NCI-H146 (cell line): ENCODE measurements at regions not wholly inside any gene's neighbourhood (a gene's known extent, or its start where the extent isn't known, plus 50 kb on each side); places are given as distances from the start of the nearest gene placed in this dataset.
"Not testable (repeated sequence)": the region's sequence is repeated elsewhere in the genome, so short reads cannot be mapped to it uniquely, and the experiment has no call there.

Source experiments
- DNase-seq: peaks from one replicate; lab custom pipeline; 2025; lab: John Stamatoyannopoulos, UW

DNA sequence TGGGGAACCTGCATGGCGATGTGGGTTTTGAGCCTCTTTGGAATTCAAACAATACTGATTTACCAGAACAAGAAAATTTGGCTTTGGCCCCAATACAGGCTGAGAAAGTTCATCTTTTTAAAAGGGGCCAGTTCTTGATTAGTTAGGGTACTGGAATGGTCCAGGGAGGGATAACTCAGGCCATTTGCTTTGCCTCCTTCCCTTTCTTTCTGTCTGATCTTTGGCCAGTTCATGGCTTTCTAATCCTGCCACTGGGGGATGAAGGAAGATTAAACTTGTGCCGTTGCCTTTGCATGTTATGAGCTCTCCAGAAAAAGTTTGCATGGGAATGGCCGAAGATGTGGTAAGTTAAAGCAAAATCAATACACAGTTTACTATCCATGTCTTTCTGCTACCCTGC is 78.4 kb downstream of the ADAMTS15 start:
- DNase-seq, result no peak

DNA sequence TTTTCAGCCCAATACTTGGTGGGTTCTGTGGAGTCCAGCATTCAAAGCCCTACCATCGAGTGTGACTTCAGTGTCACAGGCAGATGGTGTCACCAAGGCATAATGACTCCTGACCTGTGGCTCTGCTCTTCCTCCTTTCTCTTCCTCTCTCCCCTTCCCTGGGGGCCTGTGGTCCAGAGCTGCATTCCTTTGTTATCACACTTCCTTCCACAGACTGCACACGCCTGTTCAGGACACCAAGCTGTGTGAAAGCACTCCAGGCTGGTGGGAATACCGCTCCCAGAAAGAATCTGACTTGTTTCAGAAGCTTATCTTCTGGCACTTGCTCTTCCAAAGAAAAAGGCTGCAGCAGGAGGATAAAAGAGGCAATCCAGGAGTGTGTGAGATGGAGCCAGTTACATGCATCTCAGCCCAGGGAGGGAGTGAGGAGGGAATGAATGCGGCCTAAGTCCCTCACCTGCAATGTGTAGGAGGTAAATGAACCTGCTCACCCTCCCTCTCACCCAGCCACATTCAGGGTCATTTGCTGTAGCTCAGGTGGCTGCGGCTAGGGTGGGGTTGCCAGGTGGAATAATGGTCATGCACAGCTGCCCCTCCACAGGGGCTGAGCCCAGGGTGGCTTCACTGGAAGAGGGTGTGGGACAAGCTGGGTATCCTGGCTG is 79.3 kb downstream of the ADAMTS15 start:
- no peak for DNase-seq

- no peak for DNase-seq
Measured at GRCh38 chr11:130528298-130529261, 80.1 kb downstream of the ADAMTS15 start.

DNA sequence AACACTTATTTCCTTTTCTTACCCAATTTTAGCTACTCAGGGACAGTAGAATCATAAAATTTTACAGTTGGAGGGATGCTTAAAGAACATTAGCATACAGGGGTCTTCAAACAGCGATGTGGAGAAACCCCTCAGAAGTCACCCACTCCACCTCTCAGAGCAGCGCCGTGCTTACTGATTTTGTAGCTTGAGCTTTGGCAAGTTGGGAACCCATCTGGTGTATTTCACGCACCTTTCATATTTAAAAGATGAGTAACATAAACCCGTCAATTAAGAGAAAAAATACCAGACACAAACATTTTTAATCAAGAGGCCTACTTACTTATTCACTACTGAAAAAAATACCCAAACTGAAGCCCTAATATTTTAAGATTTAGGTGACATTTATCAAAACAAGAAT is 80.9 kb downstream of the ADAMTS15 start:
- DNase-seq, result no peak

DNA sequence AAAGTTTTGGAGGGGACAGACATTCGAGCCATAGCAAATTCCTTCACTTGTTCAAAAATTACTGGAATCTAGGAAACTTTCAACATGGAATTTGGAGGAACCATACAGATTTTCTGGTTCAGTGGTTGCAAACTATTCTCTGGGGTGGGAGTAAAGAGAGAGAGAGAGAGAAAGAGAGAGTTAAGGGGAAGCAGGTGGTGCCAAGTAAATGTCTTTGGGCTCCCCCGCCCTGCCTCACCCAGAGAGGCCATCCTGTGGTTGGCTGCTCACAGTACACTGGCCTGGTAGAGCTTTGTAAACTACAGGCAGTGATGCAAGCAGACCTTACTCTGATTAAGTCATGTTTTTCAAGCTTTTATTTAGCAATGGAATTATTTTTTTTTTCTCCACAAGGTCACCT is 82.6 kb downstream of the ADAMTS15 start:
- no peak for DNase-seq

DNA sequence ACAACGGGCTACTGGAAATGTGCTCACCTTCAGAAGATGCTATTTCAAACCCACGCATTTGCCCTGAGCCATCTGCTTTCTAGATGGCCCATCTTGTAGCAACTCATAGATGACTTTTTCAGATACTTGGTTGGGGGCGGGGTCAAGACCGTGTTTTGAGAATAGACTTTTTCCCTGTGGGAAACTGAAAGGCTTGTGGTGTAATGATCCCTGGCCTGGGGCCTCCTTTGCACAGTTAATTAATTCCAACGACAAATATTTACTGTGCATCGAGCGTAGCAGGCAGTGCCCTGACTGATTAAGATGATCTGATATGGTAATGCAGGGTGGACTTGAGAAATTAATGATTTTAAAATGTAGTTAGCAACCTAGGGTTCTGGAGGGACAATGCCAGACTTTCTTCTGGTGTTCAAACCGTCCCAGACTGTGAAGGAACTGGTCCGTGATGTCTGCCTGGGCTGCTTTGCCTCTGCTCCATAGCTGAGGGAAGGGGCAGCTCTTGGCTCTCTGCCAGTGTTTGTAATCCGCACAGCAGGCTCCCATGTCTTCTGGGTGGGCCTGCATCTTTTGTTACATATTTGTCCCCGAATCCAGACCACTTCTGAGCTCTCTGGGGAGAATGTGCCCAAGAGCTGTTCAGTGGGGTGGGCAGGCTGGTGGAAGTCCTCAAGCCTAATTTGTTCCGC is 84.8 kb downstream of the ADAMTS15 start:
- DNase-seq, result no peak

- DNase-seq, result no peak
Measured at GRCh38 chr11:130533871-130534270, 85.4 kb downstream of the ADAMTS15 start.

- no peak for DNase-seq
Measured at GRCh38 chr11:130534551-130534950, 86.1 kb downstream of the ADAMTS15 start.

DNA sequence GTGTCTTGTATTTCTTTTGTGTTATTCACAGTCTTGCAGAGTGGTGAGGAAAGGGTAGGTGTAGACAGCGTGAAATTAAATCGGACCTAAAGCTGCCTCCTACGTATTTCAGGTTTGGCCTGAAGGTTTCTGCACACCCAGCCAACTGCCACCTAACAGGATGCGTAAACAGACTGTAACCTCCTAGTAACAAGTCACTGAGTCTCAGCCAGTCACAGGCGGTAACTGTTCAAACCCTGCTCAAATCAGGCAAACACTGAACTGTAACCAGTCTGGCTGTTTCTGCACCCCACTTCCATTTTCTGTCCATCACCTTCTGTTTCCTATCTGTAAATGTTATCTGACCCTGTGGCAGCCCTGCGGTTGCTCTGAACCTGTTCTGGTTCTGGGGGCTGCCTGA is 87.1 kb downstream of the ADAMTS15 start:
- DNase-seq, result no peak

GRCh38 chr11:130536106-130537040 is 87.9 kb downstream of the ADAMTS15 start:
- no peak for DNase-seq

- not testable (repeated sequence) for DNase-seq
Measured at GRCh38 chr11:130539680-130540079, 91.2 kb downstream of the ADAMTS15 start.

DNA sequence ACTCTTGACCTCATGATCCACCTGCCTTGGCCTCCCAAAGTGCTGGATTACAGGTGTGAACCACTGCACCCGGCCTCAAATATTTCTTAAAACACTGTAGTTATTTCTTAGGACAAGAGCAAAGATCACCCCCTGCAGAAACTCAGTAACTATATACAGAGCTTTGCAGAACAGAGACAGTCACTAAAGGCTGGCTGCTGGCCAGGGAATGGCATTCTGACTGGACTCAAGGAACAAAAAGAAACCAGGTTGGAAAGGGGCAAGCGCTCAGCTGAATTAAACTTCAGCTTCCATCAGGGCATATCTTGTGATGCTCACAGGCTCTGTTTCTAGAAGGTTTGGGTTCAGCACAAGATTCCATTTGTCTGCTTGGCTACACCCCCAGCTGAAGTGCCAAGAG is 95.8 kb downstream of the ADAMTS15 start:
- no peak for DNase-seq

DNA sequence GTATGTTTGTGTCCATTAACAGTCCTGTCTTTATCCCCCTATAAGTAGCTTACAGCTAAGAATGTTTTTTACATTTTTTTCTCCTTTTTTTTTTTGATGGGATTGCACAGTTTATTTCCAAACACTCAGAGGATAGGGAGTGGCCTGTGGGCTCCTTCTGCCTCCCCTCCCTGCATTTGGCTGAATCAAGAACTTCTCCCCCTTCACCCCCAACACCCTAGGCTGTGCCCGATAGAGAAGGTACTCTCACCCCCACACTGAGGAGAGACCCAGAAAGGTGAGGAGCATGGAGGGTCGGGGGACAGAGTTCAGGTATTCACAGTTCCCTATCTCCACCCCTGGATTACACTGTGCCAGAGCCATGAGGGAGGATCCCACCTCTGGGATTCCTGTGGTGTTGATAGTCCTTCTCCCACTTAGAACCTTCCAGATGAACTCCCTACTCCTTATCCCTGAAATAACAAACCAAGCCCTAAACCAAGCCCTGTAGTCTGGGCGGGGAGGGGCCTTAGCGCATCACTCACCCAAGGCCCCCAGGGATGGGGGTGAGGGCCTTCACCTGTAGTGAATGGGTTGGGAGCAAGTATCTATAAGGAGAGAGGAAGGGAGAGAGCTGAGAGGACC is 97.1 kb downstream of the ADAMTS15 start:
- DNase-seq, result no peak

GRCh38 chr11:130546438-130546837 is 98.0 kb downstream of the ADAMTS15 start:
- DNase-seq, result no peak

DNA sequence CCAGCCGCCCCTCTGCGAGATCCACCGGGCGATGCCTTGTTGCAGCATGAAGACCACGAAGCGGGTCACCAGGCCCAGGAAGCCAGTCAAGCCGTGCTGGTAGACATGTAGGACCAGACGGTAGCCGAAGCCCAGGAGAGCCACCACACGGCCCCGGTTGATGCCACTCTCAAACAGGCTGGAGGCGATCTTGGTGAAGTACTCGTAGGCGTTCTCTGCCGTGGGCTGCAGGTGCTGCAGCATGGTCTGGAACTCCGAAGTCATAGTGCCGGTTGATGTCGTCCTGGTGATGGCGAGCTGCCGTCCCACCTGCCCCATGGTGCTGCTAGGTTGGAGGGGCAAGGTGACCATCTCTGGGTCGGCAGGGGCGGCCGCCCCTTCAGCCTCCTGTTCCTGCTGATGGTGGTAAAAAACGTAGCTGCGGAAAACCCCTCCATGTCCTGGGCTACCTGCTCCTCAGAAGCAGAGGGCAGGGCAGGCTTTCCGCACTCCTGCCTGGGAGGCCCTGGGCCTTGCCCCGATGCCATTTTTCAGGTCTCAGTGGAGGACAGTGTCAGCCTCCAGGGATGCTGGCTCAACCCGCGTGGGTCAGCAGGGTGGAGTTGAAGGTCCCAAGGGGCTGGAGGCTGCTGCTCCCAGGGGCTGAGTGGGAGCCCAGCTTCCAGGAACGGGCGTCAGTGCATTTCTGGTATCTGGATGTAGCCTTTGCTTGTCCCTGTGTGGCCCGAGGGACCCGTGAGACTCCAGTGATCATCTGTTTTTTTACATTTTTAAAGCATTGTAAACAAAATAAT is 98.7 kb downstream of the ADAMTS15 start:
- no peak for DNase-seq

- no peak for DNase-seq
Measured at GRCh38 chr11:130547761-130548490, 99.5 kb downstream of the ADAMTS15 start.

DNA sequence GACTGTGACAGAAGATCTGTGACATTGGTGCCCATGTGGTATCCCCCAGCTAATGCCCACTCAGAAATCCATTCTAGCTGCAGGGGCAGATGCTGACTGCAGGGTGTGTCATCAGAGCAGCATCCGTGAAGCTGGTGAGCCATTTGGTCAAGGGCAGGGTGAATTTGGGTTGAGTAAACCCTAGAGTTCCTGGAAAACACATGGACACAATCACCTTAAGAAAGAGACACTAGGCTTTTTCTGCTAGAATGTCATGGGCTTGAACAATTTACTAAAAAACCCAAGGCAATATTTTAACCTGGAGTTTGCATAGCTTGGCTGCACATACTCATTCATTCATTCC is 100.0 kb downstream of the ADAMTS15 start:
- no peak for DNase-seq

DNA sequence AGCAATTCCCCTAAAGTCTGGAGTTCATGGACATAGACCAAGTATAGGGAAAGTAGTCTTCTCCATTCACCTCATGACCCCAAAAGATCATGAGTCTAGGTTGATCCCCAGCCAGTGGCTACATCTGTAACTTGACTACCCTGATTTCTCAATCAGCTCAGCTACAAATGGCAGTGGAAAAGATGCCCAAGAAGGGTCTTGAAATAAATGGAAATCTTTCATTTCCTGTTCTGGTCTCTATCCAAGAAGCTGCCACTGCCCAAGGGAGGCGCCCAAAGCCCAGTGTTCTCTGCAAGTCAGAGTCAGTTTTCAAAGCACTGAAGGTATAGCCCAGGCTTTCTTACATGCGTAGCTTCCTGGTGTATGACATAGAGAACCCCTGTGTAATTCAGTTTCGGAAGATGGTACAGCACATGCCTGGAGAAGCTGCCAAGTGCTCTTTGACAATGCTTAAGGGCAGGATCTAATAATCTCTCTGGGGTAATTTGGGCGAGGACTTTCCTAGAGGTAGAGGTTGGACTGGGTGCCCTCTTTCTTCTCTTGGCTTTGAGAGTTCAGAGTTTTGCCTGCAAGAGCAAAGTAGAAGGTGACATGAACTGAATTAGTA is 101.1 kb downstream of the ADAMTS15 start:
- no peak for DNase-seq

- DNase-seq, result no peak
Measured at GRCh38 chr11:130550150-130550549, 101.7 kb downstream of the ADAMTS15 start.
